ENCODE measurements at regions not wholly inside any gene's neighbourhood (a gene's known extent, or its start where the extent isn't known, plus 50 kb on each side); places are given as distances from the start of the nearest gene placed in this dataset.

DNA sequence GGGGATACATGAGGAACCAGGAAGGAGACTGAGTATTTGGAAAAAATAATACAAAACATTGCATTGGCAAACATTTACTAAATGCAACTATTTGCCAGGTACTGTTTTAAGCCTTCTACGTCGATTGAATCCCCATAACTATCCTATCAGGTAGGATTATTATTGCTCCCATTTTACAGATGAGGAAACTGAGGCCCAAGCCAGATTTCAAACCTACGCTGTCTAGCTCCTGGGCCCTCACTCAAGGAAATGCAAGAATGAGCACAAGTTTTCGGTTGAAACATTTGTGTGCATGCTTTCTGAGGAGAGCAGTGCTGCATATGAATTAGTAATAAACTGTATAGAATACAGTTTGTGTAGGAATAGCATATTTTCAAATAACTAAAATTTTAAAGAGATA is 206.7 kb downstream of the CEP135 start:
- H3K36me3 ChIP-seq (ENCODE audit: control insufficient read depth, insufficient read depth, low read length): no peaks in the 10 kb centered on the region
- CTCF ChIA-PET: no interaction called here
- H3K27me3 ChIP-seq (ENCODE audit: control insufficient read depth, insufficient read depth, low read length): no peaks in the 10 kb centered on the region
- TF ChIP-seq, protein P1, sequence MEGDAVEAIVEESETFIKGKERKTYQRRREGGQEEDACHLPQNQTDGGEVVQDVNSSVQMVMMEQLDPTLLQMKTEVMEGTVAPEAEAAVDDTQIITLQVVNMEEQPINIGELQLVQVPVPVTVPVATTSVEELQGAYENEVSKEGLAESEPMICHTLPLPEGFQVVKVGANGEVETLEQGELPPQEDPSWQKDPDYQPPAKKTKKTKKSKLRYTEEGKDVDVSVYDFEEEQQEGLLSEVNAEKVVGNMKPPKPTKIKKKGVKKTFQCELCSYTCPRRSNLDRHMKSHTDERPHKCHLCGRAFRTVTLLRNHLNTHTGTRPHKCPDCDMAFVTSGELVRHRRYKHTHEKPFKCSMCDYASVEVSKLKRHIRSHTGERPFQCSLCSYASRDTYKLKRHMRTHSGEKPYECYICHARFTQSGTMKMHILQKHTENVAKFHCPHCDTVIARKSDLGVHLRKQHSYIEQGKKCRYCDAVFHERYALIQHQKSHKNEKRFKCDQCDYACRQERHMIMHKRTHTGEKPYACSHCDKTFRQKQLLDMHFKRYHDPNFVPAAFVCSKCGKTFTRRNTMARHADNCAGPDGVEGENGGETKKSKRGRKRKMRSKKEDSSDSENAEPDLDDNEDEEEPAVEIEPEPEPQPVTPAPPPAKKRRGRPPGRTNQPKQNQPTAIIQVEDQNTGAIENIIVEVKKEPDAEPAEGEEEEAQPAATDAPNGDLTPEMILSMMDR (IDR thresholded peaks at IDR 0.05; ENCODE audit: insufficient read depth, low read depth, low read length): no peak
- no peak for DNase-seq (ENCODE audit: low read depth)
- POLR2A ChIA-PET: no interaction called here
- no peak overlapping the region for H3K4me3 ChIP-seq (ENCODE audit: low read depth, low read length)

DNA sequence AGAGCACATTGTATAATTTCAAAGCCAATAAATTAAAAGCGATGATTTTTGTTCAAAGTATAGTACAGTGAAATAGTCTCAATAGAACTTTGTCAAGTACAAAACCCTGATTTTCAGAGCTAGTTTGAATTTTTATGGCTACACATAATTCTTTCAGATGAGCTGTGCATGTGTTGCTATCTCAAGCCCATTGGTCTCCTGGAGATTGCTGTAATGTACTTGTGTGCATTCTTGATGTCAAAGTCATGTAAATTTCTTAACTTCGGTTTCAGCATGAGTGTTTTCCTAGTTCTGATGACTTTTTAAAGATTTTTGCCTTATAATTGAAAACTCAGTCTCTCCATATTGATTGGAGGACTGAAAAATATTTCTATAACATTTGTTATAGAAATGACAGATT is 200.8 kb downstream of the CEP135 start:
- POLR2A ChIA-PET: interaction anchor here (0.7 kb wide), 1 partner anchor 288 kb away, joined by 3 read pairs; no protein-coding TSS in a partner anchor
- Histone ChIP-seq H3K4me3 (ENCODE audit: low read depth, low read length) (no peak overlapping the region), H3K36me3 (ENCODE audit: control insufficient read depth, insufficient read depth, low read length) (no peaks in the 10 kb centered on the region), H3K27me3 (ENCODE audit: control insufficient read depth, insufficient read depth, low read length) (no peaks in the 10 kb centered on the region)
- CTCF ChIA-PET: no interaction called here
- no peak for DNase-seq (ENCODE audit: low read depth)
- TF ChIP-seq, protein P1 (IDR thresholded peaks at IDR 0.05; ENCODE audit: insufficient read depth, low read depth, low read length): no peak

DNA sequence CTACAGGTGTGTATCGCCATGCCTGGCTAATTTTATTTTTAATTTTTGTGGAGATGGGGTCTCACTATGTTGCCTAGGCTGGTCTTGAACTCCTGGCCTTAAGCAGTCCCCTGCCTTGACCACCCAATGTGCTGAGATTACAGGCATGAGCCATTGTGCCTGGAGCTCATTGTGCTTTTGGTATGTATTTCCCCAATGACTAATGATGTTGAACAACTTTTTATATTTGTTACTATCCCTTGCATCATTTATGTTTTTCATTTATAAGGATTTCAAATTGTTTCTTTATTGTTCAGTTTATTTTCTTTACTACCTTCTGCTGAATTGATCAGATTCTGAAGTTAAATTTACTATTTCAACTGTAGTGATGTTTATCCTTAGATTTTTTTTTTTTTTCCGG is 199.7 kb downstream of the CEP135 start:
- CTCF ChIA-PET: interaction anchor here (0.6 kb wide), 1 partner anchor 152 kb away, joined by 3 read pairs; no protein-coding TSS in a partner anchor
- DNase-seq (ENCODE audit: low read depth): no peak

DNA sequence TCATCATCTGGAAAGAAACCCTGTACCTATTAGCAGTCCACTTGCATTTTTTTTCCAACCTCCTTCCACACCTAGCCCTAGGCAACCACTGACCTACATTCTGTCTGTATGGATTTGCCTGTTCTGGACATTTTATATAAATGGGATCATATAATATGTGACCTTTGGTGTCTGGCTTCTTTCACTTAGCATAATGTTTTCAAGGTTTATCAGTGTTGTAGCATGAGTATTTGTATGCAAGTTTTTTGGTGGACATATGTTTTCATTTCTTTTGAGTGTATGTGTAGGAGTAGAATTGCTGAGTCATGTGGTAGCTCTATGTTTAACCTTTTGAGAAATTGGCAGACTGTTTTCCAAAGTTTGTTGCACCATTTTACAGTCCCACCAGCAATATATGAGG is 198.6 kb downstream of the CEP135 start:
- Histone ChIP-seq H3K4me3 (ENCODE audit: low read depth, low read length) (no peak overlapping the region), H3K27me3 (ENCODE audit: control insufficient read depth, insufficient read depth, low read length) (no peaks in the 10 kb centered on the region), H3K36me3 (ENCODE audit: control insufficient read depth, insufficient read depth, low read length) (no peaks in the 10 kb centered on the region)
- ChIA-PET POLR2A (no interaction called here), CTCF (no interaction called here)
- TF ChIP-seq, protein P1 (IDR thresholded peaks at IDR 0.05; ENCODE audit: insufficient read depth, low read depth, low read length): no peak
- DNase-seq (ENCODE audit: low read depth): no peak

More for the DNA sequence above, 199.7 kb downstream of the CEP135 start:
- TF ChIP-seq, protein P1 (IDR thresholded peaks at IDR 0.05; ENCODE audit: insufficient read depth, low read depth, low read length): no peak
- H3K27me3 ChIP-seq (ENCODE audit: control insufficient read depth, insufficient read depth, low read length): no peaks in the 10 kb centered on the region
- H3K4me3 ChIP-seq (ENCODE audit: low read depth, low read length): no peak overlapping the region
- POLR2A ChIA-PET: no interaction called here
- no peaks in the 10 kb centered on the region for H3K36me3 ChIP-seq (ENCODE audit: control insufficient read depth, insufficient read depth, low read length)

DNA sequence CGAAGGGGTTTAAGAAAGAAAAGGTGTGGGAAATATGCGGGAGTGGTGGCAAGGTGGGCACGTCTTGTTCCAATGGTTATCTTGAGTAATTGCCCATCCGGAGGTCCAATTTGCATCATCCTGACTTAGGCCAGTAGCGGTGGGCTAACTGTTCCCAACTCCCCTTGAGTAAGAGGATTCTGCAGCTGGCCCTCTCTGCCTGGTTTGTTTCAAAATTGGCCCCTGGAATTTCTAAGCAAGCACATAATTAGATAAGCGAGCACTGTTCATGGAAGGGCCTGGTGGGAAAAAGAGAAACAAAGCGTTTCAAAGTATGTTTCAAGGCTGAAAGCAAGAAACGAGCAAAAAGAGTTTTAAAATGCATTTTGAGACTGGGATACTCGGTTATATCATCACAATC is 198.2 kb downstream of the CEP135 start:
- POLR2A ChIA-PET: no interaction called here
- CTCF ChIA-PET: no interaction called here
- TF ChIP-seq, protein P1 (IDR thresholded peaks at IDR 0.05; ENCODE audit: insufficient read depth, low read depth, low read length): no peak

More for the DNA sequence above, 198.2 kb downstream of the CEP135 start:
- H3K36me3 ChIP-seq (ENCODE audit: control insufficient read depth, insufficient read depth, low read length): no peaks in the 10 kb centered on the region
- no peaks in the 10 kb centered on the region for H3K27me3 ChIP-seq (ENCODE audit: control insufficient read depth, insufficient read depth, low read length)
- no peak for DNase-seq (ENCODE audit: low read depth)
- no peak overlapping the region for H3K4me3 ChIP-seq (ENCODE audit: low read depth, low read length)

Measured in BJ (cell line).